Dedifferentiated amniotic fluid mesenchymal stem cell (primary cell): ENCODE measurements at regions not wholly inside any gene's neighbourhood (a gene's known extent, or its start where the extent isn't known, plus 50 kb on each side); places are given as distances from the start of the nearest gene placed in this dataset.

Source experiments
- DNase-seq: peaks from one replicate; pipeline ENCODE4 v3.0.0-alpha.2; 2016; ENCODE audit errors: extremely low spot score

- DNase-seq: no peak
Measured at GRCh38 chr16:85326113-85326793, 214.0 kb upstream of the CIBAR2 start.

DNA sequence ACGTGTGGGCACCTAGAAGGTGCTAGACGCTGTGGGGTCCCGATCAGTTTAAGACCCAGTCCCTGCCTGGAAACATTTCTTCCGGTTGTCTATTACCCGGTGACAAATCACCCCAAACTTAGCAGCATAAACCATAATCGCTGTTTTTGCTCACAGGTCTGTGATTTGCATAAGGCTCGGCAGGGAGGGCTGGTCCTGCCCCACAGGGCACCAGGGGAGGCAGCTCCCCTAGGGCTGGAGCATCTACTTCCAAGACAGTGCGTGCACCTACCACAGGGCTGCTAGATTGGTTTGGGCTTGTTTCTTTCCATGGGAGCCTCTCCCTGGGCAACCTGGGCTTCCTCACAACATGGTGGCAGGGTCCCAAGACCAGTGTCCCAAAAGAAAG, 214.5 kb upstream of the CIBAR2 start:
- no peak for DNase-seq

DNA sequence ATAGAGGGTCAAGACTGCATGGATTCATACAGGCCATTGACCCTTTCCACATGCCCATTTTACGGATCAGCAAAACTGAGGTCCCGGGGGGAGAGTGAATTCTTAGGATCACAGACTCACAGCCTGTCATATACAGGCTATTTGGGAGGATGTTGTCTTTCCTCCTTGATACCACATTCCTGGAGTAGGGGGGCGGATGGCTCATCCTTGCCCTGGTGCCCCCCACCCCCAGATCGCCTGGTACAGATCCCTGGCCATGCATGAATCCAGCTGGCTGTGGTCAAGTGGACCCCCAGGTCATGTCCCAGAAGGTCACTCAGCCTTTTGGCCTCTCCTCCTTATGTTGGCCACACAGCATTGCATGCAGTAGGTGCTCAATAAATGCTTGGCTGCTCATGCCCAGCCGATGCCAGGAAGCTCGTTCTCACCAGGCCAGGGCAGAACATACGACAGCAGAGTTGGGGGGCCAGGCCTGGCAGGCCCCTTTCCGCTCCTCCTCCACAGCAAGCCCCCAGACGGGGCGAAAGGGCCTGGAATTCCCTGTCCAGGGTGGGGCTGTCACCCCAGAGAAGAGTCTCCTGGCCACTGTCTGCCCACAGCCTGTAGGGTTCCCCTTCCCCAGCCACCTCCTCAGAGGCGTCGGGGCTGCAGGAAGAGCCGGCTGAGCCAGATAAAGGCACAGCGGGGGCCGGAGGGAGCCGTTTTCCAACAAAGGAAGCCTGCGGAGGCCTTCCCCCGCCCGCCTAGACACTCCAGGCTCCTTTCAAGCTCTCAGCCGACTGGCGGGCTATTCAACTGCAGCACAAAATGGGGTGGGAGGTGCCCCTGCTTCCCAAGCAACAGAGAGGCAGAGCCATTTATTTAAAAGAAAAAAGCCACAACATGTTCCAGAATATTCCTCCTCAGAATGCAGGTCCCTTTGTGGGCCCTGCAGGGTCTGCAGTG, 215.7 kb upstream of the CIBAR2 start:
- DNase-seq: no peak

DNA sequence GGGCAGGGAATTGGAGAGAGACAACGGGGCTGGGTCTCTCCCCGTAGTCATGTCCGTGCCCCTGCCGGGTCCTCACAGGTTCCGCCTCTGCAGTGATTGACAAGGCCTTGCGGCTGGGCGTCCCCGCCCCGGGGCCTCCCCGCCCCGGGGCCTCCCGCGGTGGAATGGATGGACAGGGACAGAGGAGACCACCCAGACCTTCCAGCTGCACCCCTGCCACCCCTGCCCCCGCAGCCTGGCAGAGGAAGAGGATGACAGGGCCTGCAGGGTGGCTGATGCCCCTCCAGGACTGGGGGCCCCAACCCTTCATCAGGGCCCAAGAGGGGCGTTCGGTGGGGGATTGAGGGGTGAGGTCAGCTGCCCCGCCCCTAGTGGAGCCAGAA, 216.4 kb upstream of the CIBAR2 start:
- DNase-seq: no peak

DNA sequence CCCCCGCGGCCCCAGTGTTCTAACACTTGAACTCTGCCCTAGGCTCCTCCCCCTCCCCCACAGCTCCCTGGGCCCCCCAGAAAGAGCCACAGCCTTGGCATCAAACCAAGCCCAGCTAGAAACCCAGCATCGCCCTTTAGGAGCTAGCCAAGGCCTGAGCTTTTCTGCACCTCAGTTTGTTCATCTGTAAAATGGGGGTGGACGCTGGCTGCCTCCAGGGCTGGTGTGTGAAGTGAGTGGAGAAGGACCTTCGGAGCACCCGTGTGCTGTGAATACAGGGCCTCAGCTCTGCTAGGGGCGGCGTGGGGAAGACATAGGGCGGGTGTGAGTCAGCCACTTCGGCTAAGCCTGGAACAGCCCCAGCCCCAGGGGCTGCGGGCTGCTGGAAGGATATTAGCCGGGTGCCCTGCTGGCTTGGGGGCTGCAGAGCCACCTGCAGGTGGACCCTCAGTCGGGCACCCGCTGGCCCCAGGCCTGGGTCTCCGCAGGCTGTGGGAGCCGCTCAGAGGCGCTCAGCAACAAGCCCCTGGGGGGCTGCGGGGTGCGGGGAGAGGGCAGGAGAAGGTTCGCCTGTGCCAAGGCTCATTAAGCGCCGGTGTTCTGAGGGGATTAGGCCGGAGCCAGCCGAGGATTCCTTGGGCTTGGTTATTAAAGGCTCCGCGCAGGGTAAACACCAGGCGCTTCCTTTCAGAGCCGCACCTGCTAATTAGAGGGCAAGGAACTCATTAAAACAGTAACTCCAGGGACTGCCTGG, 217.0 kb upstream of the CIBAR2 start:
- DNase-seq: no peak

GRCh38 chr16:85330006-85330693, 217.9 kb upstream of the CIBAR2 start:
- no peak for DNase-seq

GRCh38 chr16:85330694-85331188, 218.5 kb upstream of the CIBAR2 start:
- peak; percentile 70 for DNase-seq

DNA sequence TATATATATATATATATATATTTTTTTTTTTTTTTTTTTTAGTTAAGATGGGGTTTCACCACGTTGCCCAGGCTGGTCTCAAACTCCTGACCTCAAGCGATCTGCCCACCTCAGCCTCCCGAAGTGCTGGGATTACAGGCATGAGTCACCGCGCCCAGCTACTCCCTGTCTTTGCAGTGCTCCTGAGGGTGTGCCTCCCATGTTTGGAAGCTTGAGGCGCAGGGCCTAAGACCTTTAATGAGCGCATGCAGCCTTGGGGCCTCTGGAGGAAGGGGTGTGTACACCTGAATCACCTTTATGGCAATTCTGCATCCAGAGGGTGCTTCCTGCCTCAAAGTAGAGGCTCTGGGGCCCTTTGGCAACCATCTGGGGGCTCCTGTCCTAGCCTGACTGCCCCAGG, 219.4 kb upstream of the CIBAR2 start:
- no peak for DNase-seq

DNA sequence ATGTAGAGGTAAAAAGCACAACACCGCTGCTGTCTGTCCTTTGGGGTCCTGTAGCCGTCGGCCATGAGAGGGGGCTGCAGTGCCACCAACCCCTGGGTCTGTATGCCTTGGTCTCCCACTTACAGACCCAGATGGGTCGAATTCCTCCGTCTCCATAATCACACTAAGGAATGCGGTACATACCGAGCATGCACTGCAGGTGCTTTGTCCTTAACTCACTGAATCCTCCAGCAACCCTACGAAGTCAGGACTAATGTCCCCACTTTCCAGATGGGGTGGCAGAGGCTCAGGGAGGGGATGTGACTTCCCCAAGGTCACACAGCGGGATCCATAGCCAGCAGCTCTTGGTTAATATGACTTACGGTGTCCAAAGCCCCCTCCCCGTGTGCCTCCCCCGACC, 219.9 kb upstream of the CIBAR2 start:
- no peak for DNase-seq

- no peak for DNase-seq
Measured at GRCh38 chr16:85333337-85333736, 221.1 kb upstream of the CIBAR2 start.

GRCh38 chr16:85333744-85334640, 221.7 kb upstream of the CIBAR2 start:
- DNase-seq: no peak

DNA sequence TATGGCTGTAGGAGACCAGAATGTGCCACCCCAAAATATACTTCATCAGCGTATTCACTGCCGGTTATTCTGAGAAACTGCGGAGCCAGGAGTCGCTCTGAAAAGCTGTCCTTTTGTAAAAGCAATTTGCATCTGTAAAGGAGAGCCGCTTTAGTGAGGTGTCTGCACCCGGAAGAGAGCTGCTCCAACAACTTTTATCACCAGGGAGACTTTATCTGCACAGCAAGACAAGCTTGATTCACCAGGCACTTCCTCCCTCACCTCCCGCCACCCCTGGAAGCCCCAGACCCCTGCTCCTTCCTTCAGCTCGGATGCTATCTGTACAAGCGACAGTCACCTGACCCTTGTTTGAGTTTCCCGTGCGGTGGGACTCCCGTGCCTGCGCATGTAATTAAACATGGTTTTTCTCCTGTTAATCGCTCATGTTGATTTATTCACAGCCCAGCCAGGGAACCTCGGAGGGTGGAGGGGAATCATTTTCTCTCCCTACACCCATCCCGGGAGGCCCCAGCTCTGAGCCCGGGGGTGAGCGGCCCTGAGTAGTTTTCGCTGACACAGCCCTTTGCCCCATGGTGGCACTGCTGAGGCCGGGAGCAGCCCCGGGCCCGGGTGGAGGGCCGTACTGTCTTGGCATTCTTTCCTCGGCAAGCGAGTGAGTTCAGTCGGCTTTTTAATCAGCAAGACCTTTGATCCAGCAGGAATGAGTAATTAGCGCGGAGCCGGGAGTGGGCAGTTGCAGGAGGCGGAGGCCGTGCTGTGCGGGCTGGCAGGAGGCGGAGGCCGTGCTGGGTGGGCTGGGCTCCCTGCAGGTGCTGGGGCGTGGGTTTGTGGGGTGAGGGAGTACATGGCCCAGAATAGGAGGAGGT, 222.7 kb upstream of the CIBAR2 start:
- no peak for DNase-seq

GRCh38 chr16:85335584-85336491, 223.6 kb upstream of the CIBAR2 start:
- no peak for DNase-seq

DNA sequence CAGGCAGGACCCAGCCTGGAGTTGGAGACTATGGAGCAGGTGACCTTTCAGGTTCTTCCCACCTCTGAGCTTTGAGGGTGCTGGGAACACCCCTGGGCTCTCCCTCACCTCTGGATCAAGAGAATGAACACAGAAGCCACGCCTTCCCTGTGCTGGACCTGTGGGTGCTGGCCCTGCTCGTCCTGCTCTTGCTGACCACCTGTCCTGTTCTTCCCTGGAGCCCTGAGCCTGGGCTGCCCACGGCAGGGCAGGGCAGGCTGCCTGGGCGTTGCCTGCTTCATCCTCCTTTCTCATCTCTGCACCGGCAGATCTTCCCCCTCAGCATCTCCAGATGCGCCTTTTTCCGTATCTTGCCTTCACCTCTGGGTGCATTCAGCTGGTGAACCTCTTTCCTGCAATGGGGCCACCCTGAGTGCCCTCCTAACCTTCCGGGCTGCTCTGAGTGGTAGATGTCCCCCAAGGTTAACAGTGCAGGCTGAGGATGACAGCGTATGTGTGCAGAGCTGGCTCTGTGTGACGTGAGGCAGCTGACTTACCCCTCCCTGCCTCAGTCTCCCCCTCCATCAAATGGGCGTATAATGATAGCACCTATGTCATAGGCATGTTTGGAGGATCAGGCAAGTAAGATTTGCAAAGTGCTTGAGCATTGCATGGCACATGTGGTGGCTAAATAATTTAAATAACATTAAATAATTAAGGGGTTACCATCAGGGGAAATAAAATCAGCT, 225.8 kb upstream of the CIBAR2 start:
- no peak for DNase-seq

GRCh38 chr16:85338638-85338982, 226.3 kb upstream of the CIBAR2 start:
- DNase-seq: no peak

DNA sequence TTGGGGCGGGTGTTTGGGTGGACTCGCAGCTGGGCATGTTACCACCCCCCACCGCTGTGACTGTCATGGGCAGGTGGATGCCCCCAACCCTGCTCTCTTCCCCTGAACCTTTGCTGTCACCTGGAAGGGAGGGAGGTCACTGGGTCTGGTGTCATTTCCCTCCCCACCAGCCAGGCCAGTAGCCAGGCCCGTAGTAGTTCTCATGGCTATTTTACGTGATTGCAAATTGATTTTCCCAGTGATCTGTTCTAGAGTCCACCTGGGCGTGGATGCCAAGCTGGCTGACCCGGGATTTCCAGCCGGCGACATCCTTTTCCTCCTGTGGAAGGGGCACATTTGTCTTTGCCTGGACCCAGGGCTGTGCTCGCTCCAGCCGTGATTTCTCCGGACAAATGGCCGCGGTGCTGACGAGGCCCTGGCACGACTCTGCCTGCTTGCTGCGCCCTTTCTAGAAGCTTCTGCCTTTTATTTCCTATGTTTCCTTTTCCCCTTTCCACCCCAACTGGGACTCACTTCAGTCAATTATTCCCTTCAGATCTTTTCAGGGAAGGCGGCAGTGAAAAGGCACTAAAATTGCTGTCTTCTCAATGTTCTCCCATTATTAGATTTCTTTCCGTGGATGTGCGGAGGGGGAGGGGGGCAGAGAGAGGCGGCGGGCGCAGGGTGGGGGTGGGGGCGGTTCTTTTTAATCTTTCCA, 226.9 kb upstream of the CIBAR2 start:
- DNase-seq: no peak

DNA sequence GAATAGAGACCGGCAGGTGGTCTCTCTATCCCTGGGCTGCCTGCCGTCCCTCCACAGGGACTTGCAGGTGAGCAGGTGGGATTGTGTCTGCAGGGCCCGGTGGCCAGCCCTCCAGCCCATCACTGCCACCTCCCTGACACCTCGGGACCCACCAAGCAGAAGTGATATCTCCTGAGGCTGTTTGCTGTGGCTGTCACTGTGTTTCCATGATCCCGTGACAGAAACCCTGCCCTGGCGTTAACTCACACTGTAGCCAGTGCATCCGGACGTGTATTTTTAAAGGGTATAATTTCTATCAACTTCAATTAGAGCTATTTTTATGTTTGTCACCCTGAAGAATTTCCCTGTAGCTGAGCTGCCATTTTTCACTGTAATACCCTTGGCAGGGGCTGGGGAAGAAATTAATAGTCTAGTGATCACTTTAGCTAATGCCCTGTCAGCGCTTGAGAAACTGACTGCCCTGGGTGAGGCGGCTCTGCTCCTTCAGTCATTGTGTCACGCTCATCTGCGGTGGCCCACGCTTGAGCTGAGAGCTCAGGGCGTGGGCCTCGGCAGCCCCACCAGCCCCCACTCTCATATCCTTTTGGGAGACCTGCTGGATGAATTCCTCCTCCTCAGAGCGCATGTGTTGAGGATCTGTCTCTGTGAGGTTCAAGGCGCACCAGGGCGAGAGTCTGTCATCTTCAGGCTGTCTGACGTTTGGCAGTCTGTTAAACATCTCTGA, 229.9 kb upstream of the CIBAR2 start:
- no peak for DNase-seq
